Ishikawa (cell line): ENCODE measurements at regions not wholly inside any gene's neighbourhood (a gene's known extent, or its start where the extent isn't known, plus 50 kb on each side); places are given as distances from the start of the nearest gene placed in this dataset.

Experiments
- CEBPB ChIP-seq: IDR thresholded peaks from 2 replicates; pipeline ENCODE4 v1.6.1; 2012
- CREB1 ChIP-seq: IDR thresholded peaks from 2 replicates; pipeline ENCODE4 v1.6.1; 2012; ENCODE audit warnings: low read depth
- RAD21 ChIP-seq: IDR thresholded peaks from 2 replicates; pipeline ENCODE4 v1.6.1; 2012; ENCODE audit warnings: low read depth
- TCF12 ChIP-seq: IDR thresholded peaks from 2 replicates; pipeline ENCODE4 v1.6.1; 2012; ENCODE audit warnings: low read depth
- YY1 ChIP-seq: IDR thresholded peaks from 2 replicates; pipeline ENCODE4 v1.6.1; 2012; ENCODE audit warnings: low read depth
- TF ChIP-seq, protein P1 (sequence below): IDR thresholded peaks from 2 replicates; pipeline ENCODE4 v1.6.1; 2012
- TF ChIP-seq, protein P2 (sequence below): IDR thresholded peaks from 2 replicates; pipeline ENCODE4 v1.6.1; 2012
- TF ChIP-seq, protein P3 (sequence below): IDR thresholded peaks from 2 replicates; pipeline ENCODE4 v1.6.1; 2012; ENCODE audit warnings: low read depth, mild to moderate bottlenecking

DNA sequence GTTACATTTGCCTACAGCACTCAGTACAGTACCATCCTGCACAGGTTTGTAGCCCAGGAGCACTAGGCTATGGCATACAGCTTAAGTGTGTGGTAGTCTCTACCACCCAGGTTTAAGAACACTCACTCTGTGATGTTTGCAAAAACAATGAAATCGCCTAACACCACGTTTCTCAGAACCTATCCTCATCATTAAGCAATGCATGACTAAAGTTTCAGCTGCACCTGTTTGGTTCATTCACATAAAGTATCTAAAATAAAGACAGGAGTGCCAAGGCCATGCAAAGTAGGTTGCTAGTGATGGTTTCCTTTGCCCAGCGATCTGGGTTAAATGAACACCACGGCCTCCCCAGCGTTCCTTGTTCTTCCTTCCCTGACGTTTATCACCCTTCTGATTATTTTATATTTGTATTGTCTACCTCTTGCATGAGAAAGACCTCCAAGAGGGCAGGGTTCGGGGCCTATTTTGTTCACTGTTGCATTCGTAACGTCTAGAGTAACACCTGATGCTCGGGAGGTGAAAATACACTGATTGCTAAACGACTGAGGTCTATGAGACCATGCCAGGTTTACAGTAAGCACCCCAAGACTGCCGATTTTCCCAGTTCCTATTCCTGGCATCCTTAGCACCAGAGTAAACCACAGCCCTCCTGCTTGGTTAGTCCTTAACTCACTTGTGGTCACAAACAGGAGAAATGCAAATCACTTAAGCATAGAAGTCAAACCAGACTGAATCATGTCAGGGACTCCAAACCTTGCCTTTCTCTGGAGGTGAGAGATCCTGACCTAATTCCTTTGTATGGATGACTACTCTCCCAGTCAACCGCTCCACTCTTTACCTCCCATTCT lies 204.1 kb upstream of the NFE2L3 start:
- TF ChIP-seq RAD21 (no peak), CREB1 (no peak), TCF12 (no peak), YY1 (no peak), CEBPB (no peak)
- TF ChIP-seq, protein P1, sequence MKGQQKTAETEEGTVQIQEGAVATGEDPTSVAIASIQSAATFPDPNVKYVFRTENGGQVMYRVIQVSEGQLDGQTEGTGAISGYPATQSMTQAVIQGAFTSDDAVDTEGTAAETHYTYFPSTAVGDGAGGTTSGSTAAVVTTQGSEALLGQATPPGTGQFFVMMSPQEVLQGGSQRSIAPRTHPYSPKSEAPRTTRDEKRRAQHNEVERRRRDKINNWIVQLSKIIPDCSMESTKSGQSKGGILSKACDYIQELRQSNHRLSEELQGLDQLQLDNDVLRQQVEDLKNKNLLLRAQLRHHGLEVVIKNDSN, result no peak
- TF ChIP-seq, protein P2, sequence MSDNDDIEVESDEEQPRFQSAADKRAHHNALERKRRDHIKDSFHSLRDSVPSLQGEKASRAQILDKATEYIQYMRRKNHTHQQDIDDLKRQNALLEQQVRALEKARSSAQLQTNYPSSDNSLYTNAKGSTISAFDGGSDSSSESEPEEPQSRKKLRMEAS, result no peak
- TF ChIP-seq, protein P3, sequence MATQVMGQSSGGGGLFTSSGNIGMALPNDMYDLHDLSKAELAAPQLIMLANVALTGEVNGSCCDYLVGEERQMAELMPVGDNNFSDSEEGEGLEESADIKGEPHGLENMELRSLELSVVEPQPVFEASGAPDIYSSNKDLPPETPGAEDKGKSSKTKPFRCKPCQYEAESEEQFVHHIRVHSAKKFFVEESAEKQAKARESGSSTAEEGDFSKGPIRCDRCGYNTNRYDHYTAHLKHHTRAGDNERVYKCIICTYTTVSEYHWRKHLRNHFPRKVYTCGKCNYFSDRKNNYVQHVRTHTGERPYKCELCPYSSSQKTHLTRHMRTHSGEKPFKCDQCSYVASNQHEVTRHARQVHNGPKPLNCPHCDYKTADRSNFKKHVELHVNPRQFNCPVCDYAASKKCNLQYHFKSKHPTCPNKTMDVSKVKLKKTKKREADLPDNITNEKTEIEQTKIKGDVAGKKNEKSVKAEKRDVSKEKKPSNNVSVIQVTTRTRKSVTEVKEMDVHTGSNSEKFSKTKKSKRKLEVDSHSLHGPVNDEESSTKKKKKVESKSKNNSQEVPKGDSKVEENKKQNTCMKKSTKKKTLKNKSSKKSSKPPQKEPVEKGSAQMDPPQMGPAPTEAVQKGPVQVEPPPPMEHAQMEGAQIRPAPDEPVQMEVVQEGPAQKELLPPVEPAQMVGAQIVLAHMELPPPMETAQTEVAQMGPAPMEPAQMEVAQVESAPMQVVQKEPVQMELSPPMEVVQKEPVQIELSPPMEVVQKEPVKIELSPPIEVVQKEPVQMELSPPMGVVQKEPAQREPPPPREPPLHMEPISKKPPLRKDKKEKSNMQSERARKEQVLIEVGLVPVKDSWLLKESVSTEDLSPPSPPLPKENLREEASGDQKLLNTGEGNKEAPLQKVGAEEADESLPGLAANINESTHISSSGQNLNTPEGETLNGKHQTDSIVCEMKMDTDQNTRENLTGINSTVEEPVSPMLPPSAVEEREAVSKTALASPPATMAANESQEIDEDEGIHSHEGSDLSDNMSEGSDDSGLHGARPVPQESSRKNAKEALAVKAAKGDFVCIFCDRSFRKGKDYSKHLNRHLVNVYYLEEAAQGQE, result no peak
